CD4-positive, CD25-positive, alpha-beta regulatory T cell (primary cell): ENCODE measurements at regions not wholly inside any gene's neighbourhood (a gene's known extent, or its start where the extent isn't known, plus 50 kb on each side); places are given as distances from the start of the nearest gene placed in this dataset.

Experiments used
- ATAC-seq, 2 donors: fragments of 150-1000 bp; cut with Tn5 transposase; one replicate each; pipeline ENCODE4 v1.10.0; 2021; ENCODE audit warnings: low read depth in 2 of 2, moderate number of reproducible peaks in 2 of 2, moderate library complexity in 1 of 2
- DNase-seq, 3 donors: peaks; one replicate each; pipeline versions ENCODE4 v3.0.0 to v3.0.0-alpha.2; 2012 to 2022; ENCODE audit warnings: mixed read lengths in 1 of 3
- H3K27ac ChIP-seq: one replicate; pipeline ENCODE4 v1.7.0; 2013; ENCODE audit warnings: mild to moderate bottlenecking, low read length; ENCODE audit not compliant: insufficient read depth, poor library complexity, severe bottlenecking
- H3K27me3 ChIP-seq: one replicate; pipeline ENCODE4 v1.7.0; 2013; ENCODE audit warnings: low read length; ENCODE audit not compliant: control insufficient read depth, insufficient read depth
- H3K36me3 ChIP-seq: one replicate; pipeline ENCODE4 v1.7.0; 2013; ENCODE audit warnings: mild to moderate bottlenecking, low read length, moderate library complexity; ENCODE audit not compliant: control insufficient read depth, insufficient read depth
- H3K4me1 ChIP-seq: 2 replicates; pipeline ENCODE4 v1.7.0; 2013; ENCODE audit warnings: mild to moderate bottlenecking, low read length; ENCODE audit not compliant: insufficient read depth, control insufficient read depth, poor library complexity, severe bottlenecking
- H3K4me3 ChIP-seq: one replicate; pipeline ENCODE4 v1.7.0; 2013; ENCODE audit warnings: low read depth, mild to moderate bottlenecking, low read length, moderate library complexity
- H3K9me3 ChIP-seq, 2 experiments: 1 replicate in 1 of 2; 2 replicates in 1 of 2; pipeline ENCODE4 v1.7.0; 2013; ENCODE audit warnings: low read length in 2 of 2, mild to moderate bottlenecking in 1 of 2, moderate library complexity in 1 of 2; ENCODE audit not compliant: control insufficient read depth in 2 of 2
- H3K27ac Mint-ChIP-seq, 3 donors: one replicate each; pipeline ENCODE4 v1.8.0; 2020 to 2022; ENCODE audit warnings: mild to moderate bottlenecking in 3 of 3, mixed read lengths in 3 of 3, moderate library complexity in 2 of 3
- H3K27me3 Mint-ChIP-seq: one replicate; pipeline ENCODE4 v1.8.0; 2022; ENCODE audit warnings: mild to moderate bottlenecking, mixed read lengths
- H3K36me3 Mint-ChIP-seq: one replicate; pipeline ENCODE4 v1.8.0; 2020; ENCODE audit warnings: mixed read lengths
- H3K4me1 Mint-ChIP-seq, 4 donors: one replicate each; pipeline ENCODE4 v1.8.0; 2020 to 2022; ENCODE audit warnings: mixed read lengths in 4 of 4, mild to moderate bottlenecking in 1 of 4
- H3K4me3 Mint-ChIP-seq, 4 donors: one replicate each; pipeline ENCODE4 v1.8.0; 2020 to 2022; ENCODE audit warnings: mild to moderate bottlenecking in 4 of 4, mixed read lengths in 4 of 4, moderate library complexity in 3 of 4
- H3K9me3 Mint-ChIP-seq, 7 donors: one replicate each; pipeline ENCODE4 v1.8.0; 2020 to 2022; ENCODE audit warnings: mixed read lengths in 7 of 7, mild to moderate bottlenecking in 3 of 7, moderate library complexity in 2 of 7

GRCh38 chr5:115402092-115402491 lies 105.6 kb upstream of the CCDC112 start:
- no peak overlapping the region for H3K4me3 Mint-ChIP-seq
- no peak overlapping the region for H3K27ac ChIP-seq
- DNase-seq (no peak), ATAC-seq (no peak)
- no peak overlapping the region for H3K4me3 ChIP-seq
- no peaks in the 10 kb centered on the region for H3K27me3 ChIP-seq
- no peaks in the 10 kb centered on the region for H3K4me1 Mint-ChIP-seq
- H3K9me3 Mint-ChIP-seq = peaks cover 0 to 6% (median 0%) of the 10 kb centered on the region in 7 donors
- H3K4me1 ChIP-seq = no peaks in the 10 kb centered on the region
- no peaks in the 10 kb centered on the region for H3K36me3 Mint-ChIP-seq
- H3K36me3 ChIP-seq = no peaks in the 10 kb centered on the region
- H3K9me3 ChIP-seq = no peaks in the 10 kb centered on the region
- H3K27ac Mint-ChIP-seq = no peak overlapping the region
- H3K27me3 Mint-ChIP-seq = peaks cover 10% of the 10 kb centered on the region

- H3K4me3 Mint-ChIP-seq = no peak overlapping the region
- no peak overlapping the region for H3K4me3 ChIP-seq
- H3K27me3 ChIP-seq = no peaks in the 10 kb centered on the region
- no peak for ATAC-seq
- H3K27ac ChIP-seq = no peak overlapping the region
- H3K27me3 Mint-ChIP-seq = peaks cover 4% of the 10 kb centered on the region
- no peaks in the 10 kb centered on the region for H3K4me1 Mint-ChIP-seq
- H3K27ac Mint-ChIP-seq = no peak overlapping the region
- H3K9me3 Mint-ChIP-seq = peaks cover 0 to 6% (median 0%) of the 10 kb centered on the region in 7 donors
- H3K9me3 ChIP-seq = no peaks in the 10 kb centered on the region
- DNase-seq = no peak
- H3K36me3 ChIP-seq = no peaks in the 10 kb centered on the region
- H3K36me3 Mint-ChIP-seq = no peaks in the 10 kb centered on the region
- no peaks in the 10 kb centered on the region for H3K4me1 ChIP-seq
These were observed 102.3 kb upstream of the CCDC112 start for GRCh38 chr5:115398719-115399118.

GRCh38 chr5:115396688-115397087 lies 100.2 kb upstream of the CCDC112 start:
- no peaks in the 10 kb centered on the region for H3K4me1 Mint-ChIP-seq
- no peak overlapping the region for H3K4me3 Mint-ChIP-seq
- DNase-seq = no peak
- H3K27me3 Mint-ChIP-seq = peaks cover 12% of the 10 kb centered on the region
- Histone ChIP-seq H3K36me3 (no peaks in the 10 kb centered on the region), H3K4me1 (no peaks in the 10 kb centered on the region), H3K27ac (no peak overlapping the region), H3K27me3 (no peaks in the 10 kb centered on the region), H3K9me3 (no peaks in the 10 kb centered on the region), H3K4me3 (no peak overlapping the region)
- peaks cover 0 to 6% (median 0%) of the 10 kb centered on the region in 7 donors for H3K9me3 Mint-ChIP-seq
- ATAC-seq = no peak
- no peak overlapping the region for H3K27ac Mint-ChIP-seq
- no peaks in the 10 kb centered on the region for H3K36me3 Mint-ChIP-seq

GRCh38 chr5:115396081-115396480 lies 99.6 kb upstream of the CCDC112 start:
- no peak overlapping the region for H3K4me3 ChIP-seq
- Mint-ChIP-seq H3K27me3 (peaks cover 12% of the 10 kb centered on the region), H3K27ac (no peak overlapping the region), H3K9me3 (peaks cover 0 to 6% (median 0%) of the 10 kb centered on the region in 7 donors), H3K4me1 (no peaks in the 10 kb centered on the region), H3K36me3 (no peaks in the 10 kb centered on the region), H3K4me3 (no peak overlapping the region)
- ATAC-seq = no peak
- no peaks in the 10 kb centered on the region for H3K9me3 ChIP-seq
- DNase-seq = no peak
- H3K27ac ChIP-seq = no peak overlapping the region
- H3K27me3 ChIP-seq = no peaks in the 10 kb centered on the region
- H3K4me1 ChIP-seq = no peaks in the 10 kb centered on the region
- H3K36me3 ChIP-seq = no peaks in the 10 kb centered on the region

GRCh38 chr5:115394531-115394930 lies 98.1 kb upstream of the CCDC112 start:
- ATAC-seq (no peak), DNase-seq (no peak)
- H3K27ac ChIP-seq = no peak overlapping the region
- Mint-ChIP-seq H3K4me3 (no peak overlapping the region), H3K27ac (no peak overlapping the region), H3K27me3 (peaks cover 13% of the 10 kb centered on the region), H3K36me3 (no peaks in the 10 kb centered on the region), H3K4me1 (no peaks in the 10 kb centered on the region), H3K9me3 (peaks cover 0 to 5% (median 0%) of the 10 kb centered on the region in 7 donors)
- no peaks in the 10 kb centered on the region for H3K9me3 ChIP-seq
- no peaks in the 10 kb centered on the region for H3K4me1 ChIP-seq
- no peaks in the 10 kb centered on the region for H3K27me3 ChIP-seq
- H3K4me3 ChIP-seq = no peak overlapping the region
- H3K36me3 ChIP-seq = no peaks in the 10 kb centered on the region

DNA sequence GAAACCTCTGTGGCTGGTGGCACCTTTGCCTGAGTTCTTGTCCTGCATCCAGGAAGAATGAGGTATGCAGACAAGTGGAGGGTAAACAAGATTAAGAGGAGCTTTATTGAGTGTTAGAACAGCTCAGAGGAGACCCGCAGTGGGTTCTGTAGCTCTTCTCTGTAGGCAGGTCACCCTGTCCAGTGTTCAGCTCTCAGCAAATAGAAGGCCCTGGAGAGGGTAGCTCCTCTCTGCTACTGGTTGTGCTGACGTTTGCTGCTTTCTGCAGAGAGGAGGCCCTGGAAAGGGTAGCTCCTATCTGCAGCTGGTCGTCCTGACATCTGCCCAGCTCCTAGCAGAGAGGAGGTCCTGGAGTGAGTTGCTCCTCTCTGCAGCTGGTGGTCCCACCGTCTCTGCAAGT lies 96.8 kb upstream of the CCDC112 start:
- no peak for ATAC-seq
- DNase-seq = no peak
- Histone ChIP-seq H3K4me3 (no peak overlapping the region), H3K27ac (no peak overlapping the region), H3K36me3 (no peaks in the 10 kb centered on the region), H3K4me1 (no peaks in the 10 kb centered on the region), H3K9me3 (no peaks in the 10 kb centered on the region), H3K27me3 (no peaks in the 10 kb centered on the region)
- no peaks in the 10 kb centered on the region for H3K36me3 Mint-ChIP-seq
- H3K4me1 Mint-ChIP-seq = no peaks in the 10 kb centered on the region
- no peak overlapping the region for H3K27ac Mint-ChIP-seq
- H3K27me3 Mint-ChIP-seq = peaks cover 13% of the 10 kb centered on the region
- no peak overlapping the region for H3K4me3 Mint-ChIP-seq
- H3K9me3 Mint-ChIP-seq = peaks cover 0 to under 1% (median 0%) of the 10 kb centered on the region in 7 donors

DNA sequence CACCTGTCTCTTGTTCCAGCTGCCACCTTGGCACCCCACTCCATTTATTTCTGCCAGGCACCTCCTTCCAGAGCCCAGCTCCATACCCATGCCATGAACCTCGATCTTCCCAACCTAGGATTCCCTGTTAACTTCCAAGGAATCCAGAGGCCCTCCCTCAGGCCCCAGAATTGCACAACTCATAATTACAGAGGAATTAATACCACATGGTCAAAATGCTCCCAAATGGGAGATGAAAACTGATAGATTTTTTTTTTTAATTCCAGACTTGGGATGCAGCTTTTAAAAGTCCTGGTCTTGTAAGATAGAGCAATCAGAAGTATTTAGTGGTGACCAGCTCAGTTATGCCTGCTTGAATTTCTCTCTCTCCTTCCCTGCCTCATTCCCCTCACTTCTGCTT lies 96.2 kb upstream of the CCDC112 start:
- no peak overlapping the region for H3K27ac Mint-ChIP-seq
- DNase-seq (no peak), ATAC-seq (no peak)
- no peak overlapping the region for H3K4me3 Mint-ChIP-seq
- no peaks in the 10 kb centered on the region for H3K9me3 Mint-ChIP-seq
- H3K36me3 Mint-ChIP-seq = no peaks in the 10 kb centered on the region
- Histone ChIP-seq H3K4me1 (no peaks in the 10 kb centered on the region), H3K36me3 (no peaks in the 10 kb centered on the region), H3K4me3 (no peak overlapping the region), H3K27me3 (no peaks in the 10 kb centered on the region), H3K27ac (no peak overlapping the region), H3K9me3 (no peaks in the 10 kb centered on the region)
- peaks cover 13% of the 10 kb centered on the region for H3K27me3 Mint-ChIP-seq
- H3K4me1 Mint-ChIP-seq = no peaks in the 10 kb centered on the region

DNA sequence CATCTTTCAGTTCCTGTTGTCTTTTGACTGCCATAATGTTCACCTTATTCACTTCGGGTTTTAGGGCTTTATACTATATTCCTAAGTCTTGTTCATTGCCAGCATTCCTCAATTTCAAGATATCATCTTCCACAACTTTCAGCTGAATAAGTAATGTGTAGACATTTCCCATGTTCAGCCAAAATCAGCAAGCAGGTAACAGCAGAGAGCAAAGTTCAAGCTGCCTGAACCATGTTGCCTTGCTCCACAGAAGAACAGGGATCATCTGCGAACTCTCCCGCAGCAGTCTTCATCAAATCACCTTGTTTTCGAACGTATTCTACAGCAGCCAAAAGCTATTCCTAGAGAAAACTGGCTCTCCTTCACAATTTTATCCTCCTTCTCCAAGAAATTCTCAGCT lies 95.3 kb upstream of the CCDC112 start:
- Histone ChIP-seq H3K36me3 (no peaks in the 10 kb centered on the region), H3K27me3 (no peaks in the 10 kb centered on the region), H3K4me1 (no peaks in the 10 kb centered on the region), H3K27ac (no peak overlapping the region), H3K4me3 (no peak overlapping the region), H3K9me3 (no peaks in the 10 kb centered on the region)
- no peak for ATAC-seq
- no peak for DNase-seq
- Mint-ChIP-seq H3K36me3 (no peaks in the 10 kb centered on the region), H3K9me3 (no peaks in the 10 kb centered on the region), H3K27ac (no peak overlapping the region), H3K4me1 (no peaks in the 10 kb centered on the region), H3K27me3 (peaks cover 13% of the 10 kb centered on the region), H3K4me3 (no peak overlapping the region)
